K562 (cell line): ENCODE measurements at regions not wholly inside any gene's neighbourhood (a gene's known extent, or its start where the extent isn't known, plus 50 kb on each side); places are given as distances from the start of the nearest gene placed in this dataset.

Source experiments
- ATAC-seq: fragments of 200-7000 bp; cut with Tn5 transposase; 3 replicates; pipeline ENCODE4 v1.9.1; 2020; ENCODE audit warnings: moderate library complexity
- BruUV-seq: library from RNA; stranded (reverse); fragments of 400-500 nt; replicated peaks from 2 replicates; lab custom pipeline; 2021; lab: Mats Ljungman, UMichigan
- CTCF ChIA-PET: fragments of 300-600 bp; formaldehyde crosslinking; extraction: SDS; loops from one replicate; lab custom pipeline; 2021; ENCODE audit warnings: low intra/inter-chr PET ratio; lab: Yijun Ruan, JAX
- POLR2A ChIA-PET: fragments of 300-600, 350-650 bp; sonication (Branson Sonifier 250); formaldehyde crosslinking; extraction: SDS; loops from one replicate; lab custom pipeline; 2021; ENCODE audit warnings: antibody characterized with exemption, inconsistent platforms; lab: Yijun Ruan, JAX
- DNase-seq, 4 experiments: peaks; one replicate each; pipeline versions ENCODE4 v3.0.0 to v3.0.0-alpha.2; 2011 to 2018; ENCODE audit warnings: low spot score in 3 of 4, mixed read lengths in 3 of 4; ENCODE audit errors: extremely low read depth in 1 of 4
- FAIRE-seq: peaks from 2 replicates; lab custom pipeline; 2011; peaks lifted over from hg19 to GRCh38; lab: Jason Lieb, UNC
- H2AFZ ChIP-seq: 2 replicates; pipeline ENCODE4 v1.6.0; 2011; ENCODE audit warnings: low read depth, low read length, control low read depth, inconsistent platforms
- H3K27ac ChIP-seq: fragments of 200-600 bp; 3 replicates; pipeline ENCODE4 v1.8.0; 2011; ENCODE audit warnings: low read depth, mild to moderate bottlenecking, control low read depth, inconsistent platforms, low read length, moderate library complexity, mixed read lengths; ENCODE audit errors: extremely low read depth
- H3K27me3 ChIP-seq, 2 experiments: fragments of 300-600 bp in 1 of 2; 2 replicates in 1 of 2; 3 replicates in 1 of 2; pipeline versions ENCODE4 v1.6.0 to v1.8.0; 2011; ENCODE audit warnings: inconsistent platforms in 2 of 2, low read length in 2 of 2, mild to moderate bottlenecking in 1 of 2, mixed read lengths in 1 of 2, moderate library complexity in 1 of 2; ENCODE audit not compliant: control insufficient read depth in 2 of 2, insufficient read depth in 2 of 2
- H3K36me3 ChIP-seq: fragments of 300-600 bp; 3 replicates; pipeline ENCODE4 v1.8.0; 2011; ENCODE audit warnings: mild to moderate bottlenecking, low read length, inconsistent platforms; ENCODE audit not compliant: control insufficient read depth, insufficient read depth
- H3K4me1 ChIP-seq, 2 experiments: fragments of 200-600 bp in 1 of 2; replicated peaks in 1 of 2; 2 replicates in 1 of 2; 3 replicates in 1 of 2; pipeline versions ENCODE4 v1.5.1 to v1.8.0; 2011; ENCODE audit warnings: inconsistent platforms in 2 of 2, low read length in 2 of 2, mild to moderate bottlenecking in 1 of 2, mixed read lengths in 1 of 2, moderate library complexity in 1 of 2; ENCODE audit not compliant: control insufficient read depth in 2 of 2, insufficient read depth in 2 of 2
- H3K4me2 ChIP-seq: 2 replicates; pipeline ENCODE4 v1.6.1; 2011; ENCODE audit warnings: low read length, control low read depth, inconsistent platforms, mixed read lengths; ENCODE audit not compliant: insufficient read depth
- H3K4me3 ChIP-seq: fragments of 200-600 bp; sonication (generic), shearing (Covaris generic); 2 replicates; pipeline ENCODE4 v1.5.1; 2016; ENCODE audit warnings: control low read depth, inconsistent platforms
- H3K79me2 ChIP-seq: fragments of 200-600 bp; 3 replicates; pipeline ENCODE4 v1.8.0; 2011; ENCODE audit warnings: low read length, inconsistent platforms; ENCODE audit not compliant: control insufficient read depth, insufficient read depth
- H3K9ac ChIP-seq, 2 experiments: 2 replicates each; pipeline versions ENCODE4 v1.6.0 to v1.6.1; 2011; ENCODE audit warnings: low read depth in 2 of 2, low read length in 2 of 2, control low read depth in 1 of 2, inconsistent platforms in 1 of 2, mild to moderate bottlenecking in 1 of 2, mixed read lengths in 1 of 2; ENCODE audit not compliant: insufficient read depth in 1 of 2
- H3K9me1 ChIP-seq: one replicate; pipeline ENCODE4 v1.6.0; 2011; ENCODE audit warnings: inconsistent platforms, mild to moderate bottlenecking, low read length, moderate library complexity; ENCODE audit not compliant: control insufficient read depth, insufficient read depth
- H3K9me3 ChIP-seq: replicated peaks from 2 replicates; pipeline ENCODE4 v1.5.1; 2011; ENCODE audit warnings: low read depth, low read length, inconsistent platforms; ENCODE audit not compliant: control insufficient read depth, insufficient read depth
- H4K20me1 ChIP-seq: replicated peaks from 2 replicates; pipeline ENCODE4 v1.6.1; 2011; ENCODE audit warnings: low read length, inconsistent platforms, mixed read lengths; ENCODE audit not compliant: control insufficient read depth, insufficient read depth
- ADNP ChIP-seq: fragments of 200-800 bp; sonication (Bioruptor generic); IDR thresholded peaks from 2 replicates; pipeline ENCODE4 v1.6.1; 2016; ENCODE audit warnings: missing genetic modification characterization, missing compliant biosample characterization
- ARNT ChIP-seq, 2 experiments: fragments of 450-650 bp; IDR thresholded peaks; 2 replicates each; pipeline ENCODE4 v1.6.1; 2016; ENCODE audit warnings: mild to moderate bottlenecking in 1 of 2
- ETV1 ChIP-seq: fragments of 450-650 bp; conservative IDR thresholded peaks from 2 replicates; pipeline ENCODE4 v1.6.1; 2016; ENCODE audit warnings: missing genetic modification characterization, control low read depth, low read depth, missing compliant biosample characterization
- HDAC3 ChIP-seq: fragments of 450-650 bp; IDR thresholded peaks from 2 replicates; pipeline ENCODE4 v1.6.1; 2018; ENCODE audit warnings: borderline replicate concordance, mild to moderate bottlenecking, moderate library complexity; ENCODE audit not compliant: partially characterized antibody
- HDGF ChIP-seq: fragments of 450-650 bp; IDR thresholded peaks from 2 replicates; pipeline ENCODE4 v1.6.1; 2016
- HNRNPUL1 ChIP-seq: fragments of 200-400 bp; formaldehyde crosslinking; IDR thresholded peaks from 2 replicates; pipeline ENCODE4 v1.6.1; 2017; ENCODE audit warnings: low read length
- KAT7 ChIP-seq: sonication (generic); formaldehyde crosslinking; IDR thresholded peaks from 2 replicates; pipeline ENCODE4 v1.8.0; 2022; ENCODE audit warnings: missing genetic modification reagents, mild to moderate bottlenecking, borderline replicate concordance
- POLR2B ChIP-seq: fragments of 450-650 bp; IDR thresholded peaks from 2 replicates; pipeline ENCODE4 v1.6.1; 2018; ENCODE audit warnings: low read depth; ENCODE audit not compliant: partially characterized antibody
- RBM15 ChIP-seq: fragments of 200-400 bp; formaldehyde crosslinking; IDR thresholded peaks from 2 replicates; pipeline ENCODE4 v1.6.1; 2018; ENCODE audit warnings: mild to moderate bottlenecking, low read length, moderate library complexity; ENCODE audit not compliant: insufficient read depth
- RBM34 ChIP-seq: fragments of 200-400 bp; formaldehyde crosslinking; IDR thresholded peaks from 2 replicates; pipeline ENCODE4 v1.6.1; 2018; ENCODE audit warnings: low read length, borderline replicate concordance; ENCODE audit not compliant: insufficient read depth
- RHOXF2B ChIP-seq: fragments of 250-450 bp; sonication (Bioruptor Pico); conservative IDR thresholded peaks from 2 replicates; pipeline ENCODE4 v1.5.1; 2021
- SIRT6 ChIP-seq: IDR thresholded peaks from one replicate; pipeline ENCODE4 v1.6.1; 2012; ENCODE audit warnings: low read depth, mild to moderate bottlenecking, control low read depth, inconsistent platforms, low read length, moderate library complexity
- SMARCA4 ChIP-seq: fragments of 450-650 bp; IDR thresholded peaks from 2 replicates; pipeline ENCODE4 v1.6.1; 2016
- TCF7 ChIP-seq: sonication (generic); IDR thresholded peaks from 2 replicates; pipeline ENCODE4 v1.6.1; 2016; ENCODE audit warnings: antibody characterized with exemption, borderline replicate concordance
- TEAD1 ChIP-seq, 2 experiments: fragments of 450-650 bp in 1 of 2; sonication (generic) in 1 of 2; formaldehyde crosslinking; IDR thresholded peaks; 2 replicates each; pipeline versions ENCODE4 v1.4.0 to v1.8.0; 2020 to 2022; ENCODE audit warnings: mild to moderate bottlenecking in 2 of 2, missing genetic modification reagents in 1 of 2
- ZC3H8 ChIP-seq: fragments of 450-650 bp; IDR thresholded peaks from 2 replicates; pipeline ENCODE4 v1.6.1; 2017
- ZFPM2 ChIP-seq: fragments of 250-450 bp; sonication (Bioruptor Pico); IDR thresholded peaks from 2 replicates; pipeline ENCODE4 v1.5.1; 2022; ENCODE audit warnings: mild to moderate bottlenecking
- WGBS: fragments of 100-300 bp; shearing (Covaris generic); methylation state at CpG from one replicate; pipeline ENCODE4 v1.1.6; 2016; ENCODE audit warnings: low coverage, mixed read lengths; ENCODE audit not compliant: insufficient coverage; ENCODE audit errors: missing lambda C conversion rate; 5-methylcytosine and 5-hydroxymethylcytosine counted together
- in situ Hi-C: fragments of 300-500 bp; cut with MboI; formaldehyde crosslinking; loops from 4 replicates; pipeline ENCODE4 v1.15.0; 2018; ENCODE audit warnings: inconsistent platforms, mixed read lengths
- intact Hi-C: fragments of 100-400 bp; cut with micrococcal nuclease; formaldehyde crosslinking; loops from 2 replicates; pipeline ENCODE4 v1.14.2; 2022
- TF ChIP-seq, protein P1 (sequence below): IDR thresholded peaks from 2 replicates; pipeline ENCODE4 v1.6.1; 2012; ENCODE audit warnings: low read depth, low read length, improper control_type of control experiment, borderline replicate concordance

DNA sequence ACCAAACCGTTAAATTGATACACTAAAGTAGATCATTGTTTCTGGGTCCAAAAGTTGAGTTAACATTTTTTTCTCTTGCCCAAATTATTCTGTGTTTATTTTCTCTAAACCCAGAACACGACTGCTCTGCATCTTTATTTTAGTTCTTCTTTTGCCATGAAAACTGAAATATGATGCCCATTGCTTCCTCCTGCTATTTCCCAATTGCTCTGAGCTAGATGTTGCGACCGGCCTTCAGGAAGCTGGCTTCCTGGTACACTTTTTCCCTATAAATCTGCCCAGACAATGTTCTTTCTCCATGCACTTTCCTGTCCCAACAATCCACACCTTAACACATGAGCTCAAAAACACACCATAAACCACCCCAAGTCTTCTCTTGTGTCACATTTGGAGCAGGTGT, 501.4 kb downstream of the FBXO15 start:
- TF ChIP-seq HDGF (no peak), ETV1 (tag) (no peak), SMARCA4 (no peak), ARNT (IDR thresholded peaks at IDR 0.05) (no peak), POLR2B (no peak), ZFPM2 (no peak), TEAD1 (CRISPR knock-in tag; IDR thresholded peaks at IDR 0.05) (no peak), TCF7 (no peak), RHOXF2B (CRISPR knock-in tag) (no peak), KAT7 (CRISPR knock-in tag) (no peak), ADNP (tag) (no peak), SIRT6 (no peak), RBM15 (no peak), HDAC3 (no peak), ZC3H8 (no peak), HNRNPUL1 (no peak), RBM34 (no peak)
- TF ChIP-seq, protein P1, sequence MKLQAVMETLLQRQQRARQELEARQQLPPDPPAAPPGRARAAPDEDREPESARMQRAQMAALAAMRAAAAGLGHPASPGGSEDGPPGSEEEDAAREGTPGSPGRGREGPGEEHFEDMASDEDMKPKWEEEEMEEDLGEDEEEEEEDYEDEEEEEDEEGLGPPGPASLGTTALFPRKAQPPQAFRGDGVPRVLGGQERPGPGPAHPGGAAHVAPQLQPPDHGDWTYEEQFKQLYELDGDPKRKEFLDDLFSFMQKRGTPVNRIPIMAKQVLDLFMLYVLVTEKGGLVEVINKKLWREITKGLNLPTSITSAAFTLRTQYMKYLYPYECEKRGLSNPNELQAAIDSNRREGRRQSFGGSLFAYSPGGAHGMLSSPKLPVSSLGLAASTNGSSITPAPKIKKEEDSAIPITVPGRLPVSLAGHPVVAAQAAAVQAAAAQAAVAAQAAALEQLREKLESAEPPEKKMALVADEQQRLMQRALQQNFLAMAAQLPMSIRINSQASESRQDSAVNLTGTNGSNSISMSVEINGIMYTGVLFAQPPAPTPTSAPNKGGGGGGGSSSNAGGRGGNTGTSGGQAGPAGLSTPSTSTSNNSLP, result no peak
- H2AFZ ChIP-seq, result no peak overlapping the region
- ChIA-PET POLR2A (no interaction called here), CTCF (no interaction called here)
- BruUV-seq, result no TSS peak
- in situ Hi-C loops (no loop called here), intact Hi-C loops (no loop called here)
- H3K4me2 ChIP-seq, result no peak overlapping the region
- H3K4me3 ChIP-seq, result no peak overlapping the region
- no peaks in the 10 kb centered on the region for H3K36me3 ChIP-seq
- H3K9me1 ChIP-seq, result no peaks in the 10 kb centered on the region
- no peaks in the 10 kb centered on the region for H3K9me3 ChIP-seq
- H3K4me1 ChIP-seq, result no peaks in the 10 kb centered on the region
- H3K79me2 ChIP-seq, result no peaks in the 10 kb centered on the region
- no peak overlapping the region for H3K9ac ChIP-seq
- 0% methylated on average over 4 of the region's 4 CpGs for WGBS
- no peaks in the 10 kb centered on the region for H3K27me3 ChIP-seq
- H3K27ac ChIP-seq, result no peak overlapping the region
- ATAC-seq, result no peak
- FAIRE-seq, result no peak
- no peak for DNase-seq
- no peaks in the 10 kb centered on the region for H4K20me1 ChIP-seq
